Neural progenitor cell (in vitro differentiated cells): ENCODE measurements at regions not wholly inside any gene's neighbourhood (a gene's known extent, or its start where the extent isn't known, plus 50 kb on each side); places are given as distances from the start of the nearest gene placed in this dataset.

Experiments
- DNase-seq: peaks from one replicate; pipeline ENCODE4 v3.0.0-alpha.2; 2016; ENCODE audit warnings: low spot score
- H2AFZ ChIP-seq: fragments of 200-600 bp; sonication (generic); replicated peaks from 2 replicates; pipeline ENCODE4 v1.6.1; 2016; ENCODE audit warnings: antibody characterized with exemption
- H3F3A ChIP-seq: fragments of 200-600 bp; sonication (generic); 2 replicates; pipeline ENCODE4 v1.6.1; 2016; ENCODE audit warnings: antibody characterized with exemption, low read depth
- H3K27ac ChIP-seq: fragments of 200-600 bp; sonication (generic); 2 replicates; pipeline ENCODE4 v1.5.1; 2016; ENCODE audit warnings: mild to moderate bottlenecking
- H3K27me3 ChIP-seq: fragments of 200-600 bp; sonication (generic); 2 replicates; pipeline ENCODE4 v1.6.1; 2016; ENCODE audit warnings: mild to moderate bottlenecking, moderate library complexity
- H3K36me3 ChIP-seq: fragments of 200-600 bp; sonication (generic); 2 replicates; pipeline ENCODE4 v1.5.1; 2016
- H3K4me1 ChIP-seq: fragments of 200-600 bp; sonication (generic); 2 replicates; pipeline ENCODE4 v1.6.1; 2016; ENCODE audit warnings: mixed run types
- H3K4me2 ChIP-seq: fragments of 200-600 bp; sonication (generic); 2 replicates; pipeline ENCODE4 v1.6.1; 2016
- H3K4me3 ChIP-seq: fragments of 200-600 bp; sonication (generic); 2 replicates; pipeline ENCODE4 v1.5.1; 2016
- H3K79me2 ChIP-seq: fragments of 200-600 bp; sonication (generic); 2 replicates; pipeline ENCODE4 v1.6.1; 2016; ENCODE audit warnings: low read depth
- H3K9ac ChIP-seq: fragments of 200-600 bp; sonication (generic); 2 replicates; pipeline ENCODE4 v1.6.1; 2016
- H3K9me3 ChIP-seq: fragments of 200-600 bp; sonication (generic); 2 replicates; pipeline ENCODE4 v1.5.1; 2016; ENCODE audit warnings: low read depth
- H4K20me1 ChIP-seq: fragments of 200-600 bp; sonication (generic); 2 replicates; pipeline ENCODE4 v1.6.1; 2016; ENCODE audit warnings: low read depth
- H3K27ac Mint-ChIP-seq: 3 replicates; pipeline ENCODE4 v1.8.0; 2021; ENCODE audit warnings: mixed read lengths
- H3K27me3 Mint-ChIP-seq: 2 replicates; pipeline ENCODE4 v1.8.0; 2022; ENCODE audit warnings: low read depth, mild to moderate bottlenecking, inconsistent platforms, moderate library complexity, mixed read lengths; ENCODE audit not compliant: insufficient read depth
- H3K36me3 Mint-ChIP-seq: 3 replicates; pipeline ENCODE4 v1.8.0; 2021; ENCODE audit warnings: mixed read lengths
- H3K4me1 Mint-ChIP-seq: 3 replicates; pipeline ENCODE4 v1.8.0; 2021; ENCODE audit warnings: mixed read lengths
- H3K4me3 Mint-ChIP-seq: 3 replicates; pipeline ENCODE4 v1.8.0; 2021; ENCODE audit warnings: mild to moderate bottlenecking, moderate library complexity, mixed read lengths
- H3K9me3 Mint-ChIP-seq: 3 replicates; pipeline ENCODE4 v1.8.0; 2020; ENCODE audit warnings: mixed read lengths
- CTCF ChIP-seq: fragments of 200-600 bp; sonication (generic); IDR thresholded peaks from 2 replicates; pipeline ENCODE4 v1.5.1; 2017; ENCODE audit warnings: antibody characterized with exemption, mild to moderate bottlenecking
- EZH2 ChIP-seq: fragments of 200-600 bp; sonication (generic); IDR thresholded peaks from 2 replicates; pipeline ENCODE4 v1.6.1; 2017; ENCODE audit warnings: antibody characterized with exemption, mild to moderate bottlenecking, moderate library complexity
- EZH2phosphoT487 ChIP-seq: fragments of 200-600 bp; sonication (generic); IDR thresholded peaks from 2 replicates; pipeline ENCODE4 v1.6.1; 2017; ENCODE audit warnings: antibody characterized with exemption

DNA sequence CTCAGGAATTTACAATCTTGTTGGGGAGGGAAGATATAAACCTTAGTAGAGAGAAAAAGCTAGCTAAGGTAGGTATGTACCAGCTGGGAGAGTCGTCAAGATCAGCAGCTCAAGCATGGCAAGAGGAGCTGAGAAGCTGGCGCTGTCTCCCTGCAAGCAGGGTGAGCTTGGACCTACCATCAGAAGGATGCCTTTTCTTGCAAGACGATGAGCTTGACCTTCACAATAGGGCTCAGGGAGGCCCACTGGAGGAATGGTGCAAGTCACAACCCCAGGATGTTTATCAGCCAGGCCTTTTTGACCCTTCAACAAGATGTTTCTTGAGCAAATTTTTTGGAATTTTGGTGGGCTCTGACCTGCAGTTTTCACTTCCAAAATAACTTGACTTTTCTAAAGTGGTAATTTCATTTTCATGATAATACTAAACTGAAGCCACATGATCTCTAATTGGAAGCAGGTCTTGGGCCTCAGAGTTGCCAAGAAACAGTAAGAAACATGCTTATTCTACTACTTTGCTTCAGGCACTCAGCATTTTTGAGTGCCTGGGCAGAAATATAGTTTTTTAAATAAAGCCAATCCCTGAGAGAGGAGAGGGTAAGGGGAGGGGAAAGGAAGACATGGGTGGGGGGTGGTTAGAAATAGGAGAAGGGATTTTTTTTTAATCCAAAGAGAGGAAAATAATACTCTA lies 258.1 kb downstream of the CLIC5 start:
- Histone ChIP-seq H3K4me2 (no peak overlapping the region), H3K9ac (no peak overlapping the region), H3K4me1 (no peaks in the 10 kb centered on the region), H3K9me3 (no peaks in the 10 kb centered on the region), H3F3A (no peaks in the 10 kb centered on the region), H3K27ac (no peak overlapping the region), H2AFZ (no peak overlapping the region), H3K27me3 (no peaks in the 10 kb centered on the region), H3K79me2 (no peaks in the 10 kb centered on the region), H3K4me3 (no peak overlapping the region), H3K36me3 (no peaks in the 10 kb centered on the region), H4K20me1 (no peaks in the 10 kb centered on the region)
- no peak for TF ChIP-seq CTCF
- no peak for TF ChIP-seq EZH2
- no peak for TF ChIP-seq EZH2phosphoT487
- H3K4me3 Mint-ChIP-seq: no peak overlapping the region
- DNase-seq: no peak
- peaks cover 3% of the 10 kb centered on the region for H3K9me3 Mint-ChIP-seq
- peaks cover 3% of the 10 kb centered on the region for H3K27me3 Mint-ChIP-seq
- H3K36me3 Mint-ChIP-seq: no peaks in the 10 kb centered on the region
- H3K27ac Mint-ChIP-seq: no peak overlapping the region
- H3K4me1 Mint-ChIP-seq: no peaks in the 10 kb centered on the region

GRCh38 chr6:45756606-45757005 lies 259.1 kb downstream of the CLIC5 start:
- Histone ChIP-seq H3K4me1 (no peaks in the 10 kb centered on the region), H3K9ac (no peak overlapping the region), H4K20me1 (no peaks in the 10 kb centered on the region), H3K27ac (no peak overlapping the region), H3K79me2 (no peaks in the 10 kb centered on the region), H3F3A (no peaks in the 10 kb centered on the region), H3K4me3 (no peak overlapping the region), H2AFZ (no peak overlapping the region), H3K9me3 (no peaks in the 10 kb centered on the region), H3K4me2 (no peak overlapping the region), H3K27me3 (no peaks in the 10 kb centered on the region), H3K36me3 (no peaks in the 10 kb centered on the region)
- no peak overlapping the region for H3K27ac Mint-ChIP-seq
- no peaks in the 10 kb centered on the region for H3K36me3 Mint-ChIP-seq
- TF ChIP-seq CTCF (no peak), EZH2phosphoT487 (no peak), EZH2 (no peak)
- no peak overlapping the region for H3K4me3 Mint-ChIP-seq
- H3K4me1 Mint-ChIP-seq: no peaks in the 10 kb centered on the region
- H3K9me3 Mint-ChIP-seq: peaks cover 3% of the 10 kb centered on the region
- peaks cover 3% of the 10 kb centered on the region for H3K27me3 Mint-ChIP-seq
- no peak for DNase-seq

GRCh38 chr6:45754432-45754831 lies 261.2 kb downstream of the CLIC5 start:
- Histone ChIP-seq H4K20me1 (no peaks in the 10 kb centered on the region), H3K4me3 (no peak overlapping the region), H3K36me3 (no peaks in the 10 kb centered on the region), H2AFZ (no peak overlapping the region), H3K27me3 (no peaks in the 10 kb centered on the region), H3K4me1 (no peaks in the 10 kb centered on the region), H3K9me3 (no peaks in the 10 kb centered on the region), H3F3A (no peaks in the 10 kb centered on the region), H3K9ac (no peak overlapping the region), H3K4me2 (no peak overlapping the region), H3K79me2 (no peaks in the 10 kb centered on the region), H3K27ac (no peak overlapping the region)
- H3K9me3 Mint-ChIP-seq: peaks cover 3% of the 10 kb centered on the region
- H3K36me3 Mint-ChIP-seq: no peaks in the 10 kb centered on the region
- no peak for DNase-seq
- peaks cover 3% of the 10 kb centered on the region for H3K27me3 Mint-ChIP-seq
- no peak overlapping the region for H3K27ac Mint-ChIP-seq
- H3K4me3 Mint-ChIP-seq: no peak overlapping the region
- H3K4me1 Mint-ChIP-seq: no peaks in the 10 kb centered on the region
- TF ChIP-seq CTCF (no peak), EZH2phosphoT487 (no peak), EZH2 (no peak)
